VCaP (cell line): ENCODE measurements at regions not wholly inside any gene's neighbourhood (a gene's known extent, or its start where the extent isn't known, plus 50 kb on each side); places are given as distances from the start of the nearest gene placed in this dataset.
A peak's percentile ranks its signal among the peaks of the same experiment; 100 is the strongest.

ENCODE experiments used
- H3K27ac ChIP-seq: fragments of 450-650 bp; 2 replicates; pipeline ENCODE4 v1.5.1; 2017
- TF ChIP-seq, protein P1 (sequence below): fragments of 450-650 bp; conservative IDR thresholded peaks from 2 replicates; pipeline ENCODE4 v1.5.1; 2017; ENCODE audit warnings: mild to moderate bottlenecking, moderate library complexity

- TF ChIP-seq, protein P1, sequence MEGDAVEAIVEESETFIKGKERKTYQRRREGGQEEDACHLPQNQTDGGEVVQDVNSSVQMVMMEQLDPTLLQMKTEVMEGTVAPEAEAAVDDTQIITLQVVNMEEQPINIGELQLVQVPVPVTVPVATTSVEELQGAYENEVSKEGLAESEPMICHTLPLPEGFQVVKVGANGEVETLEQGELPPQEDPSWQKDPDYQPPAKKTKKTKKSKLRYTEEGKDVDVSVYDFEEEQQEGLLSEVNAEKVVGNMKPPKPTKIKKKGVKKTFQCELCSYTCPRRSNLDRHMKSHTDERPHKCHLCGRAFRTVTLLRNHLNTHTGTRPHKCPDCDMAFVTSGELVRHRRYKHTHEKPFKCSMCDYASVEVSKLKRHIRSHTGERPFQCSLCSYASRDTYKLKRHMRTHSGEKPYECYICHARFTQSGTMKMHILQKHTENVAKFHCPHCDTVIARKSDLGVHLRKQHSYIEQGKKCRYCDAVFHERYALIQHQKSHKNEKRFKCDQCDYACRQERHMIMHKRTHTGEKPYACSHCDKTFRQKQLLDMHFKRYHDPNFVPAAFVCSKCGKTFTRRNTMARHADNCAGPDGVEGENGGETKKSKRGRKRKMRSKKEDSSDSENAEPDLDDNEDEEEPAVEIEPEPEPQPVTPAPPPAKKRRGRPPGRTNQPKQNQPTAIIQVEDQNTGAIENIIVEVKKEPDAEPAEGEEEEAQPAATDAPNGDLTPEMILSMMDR, result no peak
- no peak overlapping the region for H3K27ac ChIP-seq
Measured at GRCh38 chr14:48857366-48857765, 728.8 kb downstream of the RPS29 start.

DNA sequence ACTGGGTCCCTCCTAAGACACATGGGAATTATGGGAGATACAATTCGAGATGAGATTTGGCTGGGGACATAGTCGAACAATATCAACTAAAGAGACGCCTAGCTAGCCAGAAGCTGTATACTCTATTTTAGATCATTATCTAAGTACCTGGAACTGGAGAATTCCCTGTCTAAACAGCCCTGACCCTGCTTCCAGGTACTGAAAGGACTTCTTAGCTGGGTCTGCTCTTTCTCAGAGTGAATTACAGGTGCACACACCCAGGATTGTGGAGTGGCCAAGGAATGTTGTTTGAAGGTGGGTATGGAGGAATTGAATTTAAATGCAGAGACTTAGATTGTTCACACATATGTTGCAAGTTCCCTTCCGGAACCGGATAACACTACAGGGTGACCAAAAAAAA lies 733.0 kb downstream of the RPS29 start:
- TF ChIP-seq, protein P1, result no peak
- no peak overlapping the region for H3K27ac ChIP-seq

DNA sequence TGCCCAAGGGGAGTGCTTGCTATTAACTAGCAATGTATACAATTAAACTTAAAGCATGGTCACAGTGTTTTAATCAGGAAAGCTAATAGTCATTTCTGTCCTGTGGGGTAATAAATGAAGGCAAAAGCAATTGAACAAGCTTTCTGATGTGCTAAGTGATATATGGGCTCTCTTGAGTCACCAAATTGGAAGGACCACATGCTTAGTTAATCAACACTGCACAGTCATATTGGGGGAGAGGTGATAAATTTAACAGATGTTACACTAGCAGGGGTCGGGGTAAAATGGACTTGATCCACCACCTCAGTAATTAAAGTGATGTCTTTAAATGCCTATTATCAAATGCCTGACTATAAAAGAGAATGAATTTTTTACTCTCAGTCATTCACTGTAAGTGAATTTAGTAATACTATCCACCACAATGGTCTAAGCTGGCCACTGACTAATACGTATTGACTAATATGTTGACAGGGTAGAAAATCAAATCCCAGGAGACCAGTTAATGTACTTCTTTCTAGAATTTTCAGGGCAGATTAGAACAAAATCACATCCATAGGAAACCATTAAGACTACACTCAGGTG lies 736.3 kb downstream of the RPS29 start:
- TF ChIP-seq, protein P1, result no peak
- no peak overlapping the region for H3K27ac ChIP-seq

DNA sequence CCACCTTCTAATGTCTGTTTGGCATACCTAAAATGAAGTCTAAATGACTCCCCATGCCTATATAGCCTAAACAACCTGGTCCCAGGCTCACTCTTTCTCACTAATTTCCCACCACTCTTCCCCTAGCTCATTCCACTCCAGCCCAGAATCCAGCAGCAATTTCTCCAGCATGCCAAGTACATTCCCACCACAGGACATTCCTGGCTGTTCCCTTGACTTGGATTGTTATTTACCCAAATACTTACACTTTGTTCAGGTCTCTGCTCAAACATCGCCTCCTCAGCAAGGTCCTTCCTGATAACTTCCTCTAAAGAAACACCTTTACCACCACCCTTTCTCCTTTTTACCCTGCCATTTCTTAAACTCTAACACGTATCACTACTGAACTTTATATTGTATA lies 743.4 kb downstream of the RPS29 start:
- no peak overlapping the region for H3K27ac ChIP-seq
- TF ChIP-seq, protein P1, result no peak

- TF ChIP-seq, protein P1, result no peak
- no peak overlapping the region for H3K27ac ChIP-seq
Measured at GRCh38 chr14:48826058-48826457, 760.1 kb downstream of the RPS29 start.

- no peak overlapping the region for H3K27ac ChIP-seq
- TF ChIP-seq, protein P1, result peak; percentile 42
Measured at GRCh38 chr14:48814562-48814961, 771.6 kb downstream of the RPS29 start.

GRCh38 chr14:48805315-48805714 lies 780.9 kb downstream of the RPS29 start:
- H3K27ac ChIP-seq, result no peak overlapping the region
- TF ChIP-seq, protein P1, result no peak
